CD4-positive, alpha-beta T cell treated with Interleukin-6 for 4 hours (primary cell): ENCODE measurements at regions not wholly inside any gene's neighbourhood (a gene's known extent, or its start where the extent isn't known, plus 50 kb on each side); places are given as distances from the start of the nearest gene placed in this dataset.

Experiments
- DNase-seq: peaks from one replicate; pipeline ENCODE4 v3.0.0-alpha.2; 2020; ENCODE audit warnings: mixed read lengths

DNA sequence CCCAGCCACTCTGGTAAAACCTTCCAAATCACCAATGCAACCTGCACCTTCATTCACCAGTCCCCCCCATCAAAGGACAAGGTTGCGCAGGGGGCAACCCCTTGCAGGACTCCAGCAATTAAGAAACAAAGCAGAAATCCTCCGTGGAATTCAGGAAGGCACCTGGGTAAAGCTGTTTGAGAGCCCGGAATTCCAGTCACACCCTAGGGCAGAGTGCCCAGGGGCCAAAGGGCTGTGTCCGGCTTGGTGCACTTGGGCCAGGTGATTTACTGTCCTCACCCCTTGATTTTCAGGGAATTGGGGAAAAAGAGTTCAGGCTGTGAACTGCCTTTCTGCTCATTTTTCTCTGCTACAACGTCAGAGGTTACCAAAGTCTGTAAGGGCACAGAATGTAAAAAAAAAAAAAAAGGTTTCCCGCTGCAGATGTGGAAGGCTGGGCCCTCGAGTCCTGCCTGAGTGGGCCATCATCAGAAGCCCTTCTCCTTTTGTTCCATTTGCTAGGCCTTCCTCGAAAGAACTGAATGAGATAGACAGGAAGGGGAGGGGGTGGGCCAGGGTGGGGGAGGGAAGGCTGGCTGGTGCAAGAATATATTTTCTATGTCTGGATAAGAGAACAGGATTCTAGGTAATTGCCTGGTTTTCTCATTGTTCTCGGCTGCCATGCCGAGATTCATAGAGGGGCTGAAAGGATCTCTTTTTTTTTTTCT lies 266.5 kb upstream of the PSMD7 start:
- no peak for DNase-seq

DNA sequence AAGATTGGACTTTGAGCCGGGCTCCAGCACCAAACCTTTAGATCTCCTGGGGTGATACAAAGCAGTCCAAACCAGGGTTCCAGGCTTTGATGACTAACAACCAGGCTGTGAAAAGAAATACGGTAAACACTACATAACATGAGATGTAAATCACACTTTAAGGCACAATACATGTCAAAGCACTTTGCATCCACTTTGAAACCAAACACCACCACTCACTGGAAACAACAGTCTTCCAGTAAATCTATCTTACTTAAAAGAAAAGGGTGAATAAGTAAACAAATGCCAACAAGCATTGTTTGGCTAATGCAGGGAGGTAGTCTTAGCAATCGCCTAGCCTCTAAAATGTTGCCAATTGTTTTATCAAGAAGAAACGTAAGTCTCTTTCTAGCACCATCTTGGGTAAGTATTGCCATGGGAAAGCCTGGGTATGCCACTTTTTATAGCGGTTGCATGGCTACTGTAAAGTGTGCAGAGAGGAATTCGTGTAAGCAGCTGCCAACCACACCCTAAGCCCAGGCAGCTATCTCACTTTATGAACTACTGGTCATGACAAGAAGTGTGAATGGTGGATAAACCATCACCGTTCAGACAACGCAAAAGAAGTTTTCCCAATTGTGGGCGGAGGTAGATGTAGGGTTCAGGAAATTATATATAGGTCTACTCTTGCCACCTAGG lies 267.4 kb upstream of the PSMD7 start:
- no peak for DNase-seq

DNA sequence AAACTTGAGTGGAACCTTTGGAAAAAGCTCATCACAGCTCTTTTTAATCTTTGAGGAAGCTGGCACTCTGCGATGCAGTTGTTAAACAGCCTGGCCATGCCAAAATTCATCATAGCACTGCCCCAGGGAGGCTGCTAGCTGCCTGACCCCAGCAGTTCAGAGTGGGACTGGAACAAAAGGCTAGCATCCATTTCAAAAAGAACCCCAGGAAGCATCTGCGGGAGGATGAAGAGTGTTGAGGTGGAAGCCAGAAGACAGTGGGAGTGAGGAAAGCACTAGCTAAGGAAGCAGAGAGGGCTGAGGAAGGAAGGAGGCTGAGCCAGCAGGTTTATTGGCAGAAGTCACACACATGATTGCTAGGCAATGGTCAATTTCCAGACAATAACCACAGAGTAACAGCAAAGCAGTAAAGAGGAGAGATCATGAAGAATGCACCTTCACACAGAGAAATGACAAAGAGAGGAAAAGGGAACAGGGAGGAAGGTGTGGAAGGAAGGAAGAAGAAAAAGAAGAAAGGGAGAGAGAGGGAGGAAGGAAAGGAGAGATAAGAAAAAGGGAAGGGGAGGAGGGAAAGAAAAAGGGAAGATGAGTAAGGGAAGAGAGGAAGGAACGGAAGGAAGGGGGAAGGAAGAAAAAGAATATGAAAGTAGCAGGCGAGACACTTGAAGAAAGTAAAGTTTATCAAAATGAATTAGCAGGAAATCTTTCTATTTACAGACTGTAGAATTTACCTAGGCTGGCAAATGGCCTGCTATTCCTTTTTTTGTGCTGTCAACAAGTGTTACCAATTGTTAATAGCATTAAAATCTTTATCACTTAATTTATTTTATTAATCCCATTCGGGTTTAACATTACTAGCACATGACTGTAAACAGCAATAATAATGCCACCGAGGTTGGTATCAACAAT lies 270.0 kb upstream of the PSMD7 start:
- DNase-seq, result no peak

DNA sequence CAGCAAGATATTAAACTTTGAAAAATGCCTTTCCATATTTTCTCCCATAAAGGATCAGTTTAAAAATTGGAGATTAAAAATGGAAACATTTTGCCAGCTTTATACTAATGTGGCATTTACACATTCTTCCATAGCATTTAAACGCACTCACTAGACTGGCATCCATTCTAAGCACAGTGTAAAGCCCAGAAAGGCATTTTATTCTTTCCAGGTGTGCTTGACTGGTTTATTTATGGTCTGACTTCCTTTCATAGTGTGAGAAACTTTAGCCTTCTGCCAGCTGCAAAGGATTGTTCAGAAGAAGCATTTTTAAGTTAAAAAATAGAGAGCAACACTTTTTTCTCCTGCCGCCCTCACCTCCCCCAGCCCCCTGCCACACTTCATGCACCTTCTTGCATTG lies 271.7 kb upstream of the PSMD7 start:
- DNase-seq, result no peak

DNA sequence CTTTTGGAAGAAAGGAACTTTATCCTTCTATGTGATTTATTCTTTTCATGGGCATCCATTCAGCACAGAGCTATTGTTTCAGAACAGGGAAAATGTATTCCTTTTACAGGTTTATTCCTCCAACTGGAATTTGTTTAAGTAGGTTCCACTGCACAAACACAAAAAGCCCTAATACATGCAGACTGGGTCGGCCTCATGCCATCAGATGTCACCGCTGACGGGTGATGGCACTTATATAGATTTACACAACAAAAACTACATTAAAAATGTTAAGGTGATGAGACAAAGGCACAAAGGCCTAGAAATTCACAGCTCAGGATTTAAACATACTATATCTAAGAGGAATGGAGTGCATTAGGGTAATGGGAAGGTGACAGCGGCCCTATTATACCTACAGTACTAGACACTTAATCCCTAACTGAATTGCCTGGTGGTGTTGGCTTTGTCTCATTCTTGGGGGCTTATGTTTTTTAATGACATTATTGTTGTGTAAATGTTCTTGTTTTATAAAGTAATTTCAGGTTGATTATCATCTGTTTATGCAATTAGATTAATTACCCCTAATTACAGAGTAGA lies 276.4 kb upstream of the PSMD7 start:
- DNase-seq, result no peak

DNA sequence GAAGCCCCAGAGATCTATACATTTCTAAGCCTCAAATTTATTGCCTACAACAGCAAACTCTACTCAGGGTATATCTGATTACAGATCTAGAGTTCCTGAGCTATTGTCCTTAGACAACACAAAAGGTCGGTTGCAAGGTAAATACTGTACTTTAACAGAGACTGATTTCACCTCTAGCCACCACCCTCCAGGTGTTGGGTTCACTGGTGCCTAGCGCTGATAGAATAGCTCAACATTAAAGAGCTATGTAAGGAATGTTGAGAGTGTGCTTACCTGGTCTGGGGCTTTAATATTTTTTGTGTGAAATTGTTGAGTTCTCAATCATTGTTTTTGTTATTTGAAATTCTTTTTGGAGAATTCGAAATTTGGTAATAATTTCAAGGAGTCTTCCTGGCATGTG lies 277.0 kb upstream of the PSMD7 start:
- no peak for DNase-seq

DNA sequence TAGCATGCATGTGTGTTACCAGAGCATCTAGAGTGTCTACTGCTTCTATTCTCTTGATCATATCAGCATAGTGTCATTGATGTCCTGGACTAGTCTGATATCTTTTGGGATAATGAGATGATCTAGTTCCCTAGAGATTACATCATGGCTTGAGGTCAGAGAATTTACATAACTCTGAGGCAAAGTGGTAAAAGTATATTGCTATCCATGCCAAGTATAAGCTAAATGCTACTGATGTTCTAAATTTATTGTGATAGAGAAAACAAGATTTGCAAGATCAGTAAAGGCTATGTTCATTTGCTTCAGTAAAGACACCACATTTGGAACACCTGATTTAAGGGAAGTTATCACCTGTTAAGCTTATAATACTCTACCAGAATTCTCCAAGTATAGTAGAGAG lies 280.7 kb upstream of the PSMD7 start:
- no peak for DNase-seq

DNA sequence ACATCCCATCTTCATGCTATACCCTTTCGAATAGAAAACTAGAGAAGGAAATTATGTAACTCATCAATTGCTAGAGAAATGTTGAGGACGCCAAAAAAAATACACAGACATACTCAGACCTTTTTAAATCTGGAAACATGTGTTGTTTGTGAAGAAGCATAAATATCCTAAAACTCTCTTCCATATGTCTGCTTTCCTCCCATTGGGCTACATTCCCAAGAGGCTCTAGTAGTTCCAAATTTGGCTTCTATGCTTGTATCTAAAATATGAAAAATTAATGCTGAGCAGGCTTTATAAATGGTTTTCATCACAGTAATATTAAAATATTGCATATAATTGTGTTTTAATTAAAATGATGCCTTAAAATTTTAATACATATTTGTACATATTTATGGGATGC lies 297.9 kb upstream of the PSMD7 start:
- no peak for DNase-seq

DNA sequence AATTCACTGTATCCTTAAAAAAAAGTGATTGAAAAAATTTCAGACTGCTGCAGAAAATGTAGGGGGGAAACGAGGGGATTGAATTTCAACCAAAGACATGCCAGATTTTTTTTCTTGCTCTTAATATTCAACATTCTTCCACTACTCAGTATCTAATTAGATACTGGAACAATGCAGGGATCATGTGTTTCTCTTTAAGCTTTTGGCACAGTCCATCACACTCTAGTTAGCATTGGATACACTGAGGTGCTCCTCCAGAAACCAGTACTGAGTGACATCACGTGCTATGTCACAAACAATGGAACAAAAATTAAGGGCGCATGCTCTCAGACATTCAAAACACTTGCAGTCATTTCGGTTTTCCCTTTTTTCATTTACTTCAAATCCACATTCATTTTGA lies 298.6 kb upstream of the PSMD7 start:
- DNase-seq, result no peak

DNA sequence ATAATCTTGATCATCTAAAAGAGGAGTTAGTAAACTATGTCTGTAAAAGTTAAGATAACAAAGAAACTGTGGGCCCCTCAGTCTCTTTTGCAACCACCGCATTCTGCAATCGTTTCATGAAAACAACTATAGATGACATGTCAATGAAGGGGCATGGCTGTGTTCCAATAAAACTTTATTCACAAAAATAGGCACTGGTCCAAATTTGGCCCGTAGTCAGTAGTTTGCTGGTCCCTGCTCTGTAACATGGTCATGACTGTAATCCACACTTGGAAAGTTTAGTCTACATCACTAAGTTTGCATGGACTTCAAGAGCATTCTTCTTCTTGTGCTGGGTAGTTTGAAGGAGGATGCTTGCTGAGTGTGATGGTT lies 299.3 kb upstream of the PSMD7 start:
- DNase-seq, result no peak

DNA sequence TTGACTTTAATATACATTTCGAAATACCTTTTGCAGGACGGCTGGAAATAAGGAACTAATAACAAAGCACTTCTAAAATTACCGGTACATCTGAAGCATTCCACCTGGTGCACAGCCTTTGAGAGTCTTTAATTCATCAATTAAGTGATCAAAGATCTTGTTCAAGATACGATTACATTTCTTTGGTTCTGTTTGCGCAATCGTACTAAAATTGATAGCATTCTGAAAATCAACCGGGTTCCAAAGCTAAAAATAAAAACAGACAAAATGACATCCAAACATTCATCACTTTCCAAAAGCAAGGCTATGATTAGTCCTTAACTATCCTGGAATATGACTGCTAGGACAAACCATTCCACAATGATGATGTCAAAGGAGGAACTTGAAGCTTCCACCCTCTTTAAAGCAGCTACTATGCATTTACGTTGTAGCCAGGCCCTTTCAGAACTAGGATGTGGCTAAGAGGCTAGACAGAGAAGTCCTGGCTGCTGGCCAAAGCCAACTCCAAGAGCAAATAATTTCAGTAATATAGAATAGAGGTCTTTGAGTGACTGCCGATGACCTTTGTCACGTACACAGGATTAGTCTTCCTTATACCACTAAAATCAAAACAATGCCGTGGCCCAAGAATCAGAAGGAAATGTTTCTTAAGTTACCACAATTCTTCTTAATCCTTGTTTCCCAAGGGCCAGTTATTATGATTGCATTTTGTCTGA lies 299.8 kb upstream of the PSMD7 start:
- DNase-seq, result no peak

DNA sequence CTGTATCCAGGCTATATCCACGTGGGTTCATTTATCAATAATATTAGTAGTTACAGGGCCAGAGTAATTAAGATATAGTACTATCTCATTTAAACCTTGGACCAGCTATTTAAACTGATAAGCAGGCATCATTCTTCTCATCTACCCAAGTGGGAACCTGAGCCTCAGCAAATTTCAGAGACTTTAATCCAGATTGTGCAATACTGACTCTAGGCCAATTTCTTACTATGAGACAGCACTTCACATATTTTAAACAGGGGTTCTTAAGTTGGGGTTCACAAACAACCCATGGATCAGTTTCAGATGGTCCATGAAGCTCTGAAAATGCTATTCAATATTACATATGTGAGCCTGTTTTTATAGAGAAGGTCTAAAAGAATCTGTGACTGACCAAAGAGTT lies 302.7 kb upstream of the PSMD7 start:
- no peak for DNase-seq

DNA sequence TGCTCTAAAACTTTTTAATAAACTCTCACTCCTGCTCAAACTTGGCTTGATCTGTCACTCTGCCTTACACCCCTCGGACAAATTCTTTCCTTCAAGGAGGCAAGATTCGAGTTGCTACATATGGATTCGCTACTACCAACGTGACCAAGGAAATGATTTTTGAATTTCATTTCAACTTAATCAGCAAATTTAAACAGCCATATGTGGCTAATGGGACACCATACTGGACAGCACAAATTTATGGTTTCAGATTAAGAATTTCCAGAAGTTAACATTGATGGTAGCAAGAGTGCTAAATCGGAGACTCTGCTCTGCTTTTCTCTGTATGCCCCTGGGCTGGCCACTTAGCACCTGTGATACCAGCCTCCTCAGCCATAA lies 318.2 kb upstream of the PSMD7 start:
- DNase-seq, result no peak

DNA sequence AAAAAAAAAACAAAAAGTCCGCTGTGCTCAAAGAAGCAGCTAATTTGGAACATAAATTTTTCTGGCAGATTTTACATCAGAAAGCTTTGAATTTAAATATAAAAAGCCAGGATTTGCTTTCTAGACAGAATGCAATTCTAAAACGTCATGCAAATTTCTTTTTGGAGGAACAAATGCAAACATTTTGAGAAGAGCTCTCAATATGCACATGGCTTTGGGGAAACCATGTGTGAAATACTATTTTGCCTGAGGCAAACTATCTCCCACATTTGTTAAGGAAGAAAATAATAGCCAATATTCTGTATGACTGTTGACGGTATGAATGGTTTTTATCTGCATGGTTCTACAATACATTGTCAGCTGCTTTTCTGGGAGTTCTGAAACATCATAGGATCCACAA lies 320.0 kb upstream of the PSMD7 start:
- DNase-seq, result no peak

DNA sequence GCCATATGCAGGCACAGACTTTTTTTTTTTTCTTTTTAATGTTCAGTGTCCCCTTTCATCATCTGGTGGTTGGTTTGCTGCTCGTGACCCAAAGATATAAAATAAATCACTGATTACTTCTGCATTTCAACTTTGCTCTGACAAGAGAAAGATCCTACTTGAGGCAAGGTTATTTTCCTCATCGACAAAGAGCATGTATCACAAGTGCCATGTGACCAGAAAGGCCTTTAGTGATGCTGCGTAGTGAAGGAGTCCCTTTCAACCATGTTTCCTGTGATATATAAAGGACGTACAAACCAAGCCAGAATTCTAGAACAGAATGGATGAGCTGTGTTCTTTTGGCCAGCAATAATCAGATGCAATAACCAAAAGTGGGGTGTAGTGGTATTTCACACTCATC lies 323.4 kb upstream of the PSMD7 start:
- no peak for DNase-seq

DNA sequence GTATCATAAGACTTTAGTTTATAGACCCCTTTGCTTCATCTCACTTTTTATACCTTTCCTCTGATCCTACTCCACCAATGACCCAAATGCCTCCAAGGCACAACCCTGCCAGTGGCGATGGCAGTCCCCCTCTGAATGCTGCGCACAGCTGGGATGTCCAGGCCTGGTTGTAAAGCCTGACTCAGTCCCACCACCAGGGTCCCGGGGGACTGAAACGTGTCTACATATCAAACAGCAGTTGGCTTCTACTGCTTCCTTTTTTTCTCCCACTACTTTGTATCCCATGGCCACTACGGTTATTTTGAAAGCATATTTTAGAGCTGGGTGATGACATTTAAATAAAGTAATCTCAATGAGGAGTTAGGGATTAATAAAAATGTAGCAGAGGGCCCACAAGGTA lies 329.8 kb upstream of the PSMD7 start:
- no peak for DNase-seq

DNA sequence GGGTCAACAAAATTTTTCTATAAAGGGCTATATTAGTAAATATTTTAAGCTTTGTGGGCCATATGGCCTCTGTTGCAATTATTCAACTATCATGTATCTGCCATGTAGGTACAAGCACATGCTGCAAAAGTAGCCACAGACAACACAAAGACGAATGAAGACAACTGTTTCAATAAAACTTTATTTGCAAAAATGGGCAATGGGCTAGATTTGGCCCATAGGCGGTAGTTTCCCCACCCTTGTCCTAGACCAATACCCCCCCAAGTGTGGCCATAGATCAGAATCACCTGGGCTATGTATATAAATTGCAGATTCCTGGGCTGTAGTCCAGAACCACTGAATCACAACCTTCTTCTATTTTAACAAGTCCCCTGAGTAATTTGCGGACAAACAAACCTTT lies 331.0 kb upstream of the PSMD7 start:
- no peak for DNase-seq

DNA sequence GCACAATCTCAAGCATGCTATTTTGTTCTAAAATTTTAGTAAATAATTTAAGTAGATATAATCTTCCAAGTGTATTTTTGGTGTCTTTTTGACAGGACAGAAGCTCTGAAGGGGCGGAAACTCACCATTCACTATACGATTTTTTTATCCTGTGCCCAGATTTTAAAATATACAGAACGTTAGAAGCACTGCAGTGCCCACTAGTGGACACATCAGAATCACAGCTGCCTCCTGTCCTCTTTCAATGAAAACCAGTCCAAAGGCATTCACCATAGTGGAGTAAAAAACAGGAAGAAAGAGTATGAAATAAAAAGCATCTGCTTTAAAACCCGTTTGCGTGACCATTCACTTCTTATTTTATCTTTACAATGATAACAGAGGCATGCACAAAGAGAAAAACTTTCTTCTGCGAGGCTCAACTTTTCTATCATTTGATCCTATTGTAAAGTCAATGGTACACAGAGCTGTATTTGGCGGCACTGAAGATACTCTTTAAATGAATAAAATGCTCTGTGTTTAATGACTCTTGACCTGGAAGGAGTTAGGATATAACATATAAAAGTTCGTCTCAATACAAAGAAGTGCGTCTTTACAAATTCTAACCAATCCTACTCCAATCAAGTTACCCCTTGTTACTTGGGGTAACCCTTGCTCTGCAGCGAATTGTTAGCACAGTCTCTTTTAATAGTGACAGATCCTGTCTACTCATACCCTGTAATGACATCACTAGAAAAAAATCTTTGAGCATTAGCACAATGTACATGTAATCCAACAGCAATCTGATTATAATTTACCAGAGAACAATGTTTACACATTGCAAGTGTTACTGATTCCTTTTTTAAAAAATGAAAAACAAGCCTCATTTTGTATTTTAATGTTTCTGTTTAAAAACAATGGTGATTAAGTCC lies 339.8 kb upstream of the PSMD7 start:
- DNase-seq, result peak; percentile 27

DNA sequence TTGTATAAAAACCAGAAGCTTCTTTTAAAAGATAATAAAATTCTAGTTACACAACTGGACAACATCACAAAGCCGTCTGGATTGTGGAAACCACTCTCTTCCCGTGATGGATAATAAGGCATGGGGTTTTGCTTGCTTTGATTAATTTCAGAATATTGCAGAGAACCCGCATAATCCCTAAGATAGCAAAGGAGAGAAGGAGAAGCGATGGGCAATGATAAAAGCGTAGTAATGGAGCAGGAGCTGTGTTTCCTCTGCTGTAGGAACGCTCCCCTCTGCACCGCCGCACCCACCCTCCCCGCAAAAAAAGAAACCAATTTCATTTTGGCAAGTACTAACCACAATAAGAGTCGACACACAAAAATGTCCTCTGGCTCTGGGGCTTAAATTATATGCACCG lies 340.9 kb upstream of the PSMD7 start:
- no peak for DNase-seq

DNA sequence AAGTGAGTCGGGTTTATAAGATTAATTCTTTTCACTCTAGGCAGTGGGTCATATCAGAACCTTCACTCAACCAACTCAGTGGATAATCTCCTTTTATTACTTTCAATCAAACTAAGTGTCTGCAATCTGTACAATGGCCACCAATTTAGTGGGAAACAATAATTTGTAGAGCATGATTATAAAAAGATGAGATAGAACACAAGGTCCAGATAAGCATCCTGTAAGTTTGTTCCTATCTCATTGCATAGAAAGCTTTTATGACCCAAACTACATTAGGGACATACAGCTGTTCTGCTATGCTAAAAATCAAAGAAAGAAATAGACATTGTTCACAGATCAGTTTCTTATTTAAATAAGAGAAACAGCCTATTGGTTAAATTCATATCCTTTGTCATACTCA lies 341.4 kb upstream of the PSMD7 start:
- DNase-seq, result no peak

DNA sequence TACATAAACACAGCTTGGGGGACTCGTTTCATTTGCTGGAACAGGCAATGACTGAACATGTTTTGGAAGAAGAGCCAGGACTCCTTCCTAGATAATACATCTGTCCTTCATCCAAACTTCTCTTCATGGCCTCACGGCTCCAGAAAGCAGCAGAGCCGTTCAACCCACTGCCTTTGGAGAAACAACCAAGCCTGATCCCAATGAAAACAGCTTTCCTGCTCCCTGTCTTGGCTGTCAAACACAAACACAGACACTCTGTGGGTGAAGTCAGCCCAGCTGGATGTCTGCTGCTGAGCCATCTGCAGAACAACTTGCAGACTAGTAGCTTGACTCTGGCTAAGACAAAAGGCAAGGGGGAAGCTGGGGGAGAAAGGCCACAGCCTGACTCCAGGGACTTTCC lies 345.1 kb upstream of the PSMD7 start:
- no peak for DNase-seq
